Large intestine (tissue), 3 donors: ENCODE measurements at regions not wholly inside any gene's neighbourhood (a gene's known extent, or its start where the extent isn't known, plus 50 kb on each side); places are given as distances from the start of the nearest gene placed in this dataset.
A peak's percentile ranks its signal among the peaks of the same experiment; 100 is the strongest.

Experiments used
- DNase-seq, 2 donors: peaks; one replicate each; pipeline versions ENCODE4 v3.0.0 to v3.0.0-alpha.2; 2013
- H3K27ac ChIP-seq: one replicate; pipeline ENCODE4 v1.5.1; 2013; ENCODE audit warnings: low read length
- H3K27me3 ChIP-seq: 2 replicates; pipeline ENCODE4 v1.6.1; 2013; ENCODE audit warnings: low read length; ENCODE audit not compliant: control insufficient read depth, insufficient read depth
- H3K36me3 ChIP-seq: 2 replicates; pipeline ENCODE4 v1.6.1; 2013; ENCODE audit warnings: low read length; ENCODE audit not compliant: control insufficient read depth, insufficient read depth
- H3K4me1 ChIP-seq: one replicate; pipeline ENCODE4 v1.6.1; 2013; ENCODE audit warnings: low read length; ENCODE audit not compliant: control insufficient read depth, insufficient read depth
- H3K4me3 ChIP-seq: one replicate; pipeline ENCODE4 v1.5.1; 2013; ENCODE audit warnings: low read length
- H3K9me3 ChIP-seq: one replicate; pipeline ENCODE4 v1.6.1; 2013; ENCODE audit warnings: mild to moderate bottlenecking, low read depth, low read length, moderate library complexity; ENCODE audit not compliant: control insufficient read depth
- WGBS: methylation state at CpG from one replicate; pipeline ENCODE4 v1.1.5; 2013; ENCODE audit warnings: low lambda C conversion rate; ENCODE audit not compliant: insufficient coverage; 5-methylcytosine and 5-hydroxymethylcytosine counted together

GRCh38 chr15:37877851-37878741 lies 56.3 kb upstream of the TMCO5A start:
- H3K4me3 ChIP-seq, result no peak overlapping the region
- no peaks in the 10 kb centered on the region for H3K36me3 ChIP-seq
- H3K9me3 ChIP-seq, result no peaks in the 10 kb centered on the region
- no peaks in the 10 kb centered on the region for H3K4me1 ChIP-seq
- WGBS, result 92% methylated on average over 2 of the region's 7 CpGs
- DNase-seq, result no peak
- no peak overlapping the region for H3K27ac ChIP-seq
- peaks cover 19% of the 10 kb centered on the region for H3K27me3 ChIP-seq

GRCh38 chr15:37880009-37880834 lies 54.2 kb upstream of the TMCO5A start:
- H3K27me3 ChIP-seq, result peaks cover 21% of the 10 kb centered on the region
- DNase-seq, result peak in 1 of 2 donors; percentile 19
- no peaks in the 10 kb centered on the region for H3K36me3 ChIP-seq
- no peak overlapping the region for H3K27ac ChIP-seq
- H3K9me3 ChIP-seq, result no peaks in the 10 kb centered on the region
- no peaks in the 10 kb centered on the region for H3K4me1 ChIP-seq
- H3K4me3 ChIP-seq, result no peak overlapping the region
- 0% methylated on average over 2 of the region's 12 CpGs for WGBS

DNA sequence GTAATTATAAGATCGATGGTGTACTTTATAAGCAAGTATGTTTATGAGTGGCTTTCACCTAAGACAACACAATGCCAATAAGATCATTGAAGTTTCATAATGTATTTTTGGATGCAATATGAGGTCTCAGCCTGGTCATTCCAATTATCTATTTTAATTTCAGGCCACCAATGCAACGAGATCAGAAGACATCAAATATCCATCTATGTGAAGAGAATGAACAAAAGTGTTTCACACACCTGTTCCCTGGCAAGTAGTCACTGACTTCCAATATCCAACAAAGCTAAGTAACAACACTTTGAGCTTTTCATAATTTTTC lies 53.6 kb upstream of the TMCO5A start:
- H3K9me3 ChIP-seq, result no peaks in the 10 kb centered on the region
- no peak overlapping the region for H3K27ac ChIP-seq
- no peaks in the 10 kb centered on the region for H3K36me3 ChIP-seq
- H3K27me3 ChIP-seq, result peaks cover 22% of the 10 kb centered on the region
- no peak overlapping the region for H3K4me3 ChIP-seq
- 71% methylated on average over 1 of the region's 2 CpGs for WGBS
- DNase-seq, result no peak
- no peaks in the 10 kb centered on the region for H3K4me1 ChIP-seq

DNA sequence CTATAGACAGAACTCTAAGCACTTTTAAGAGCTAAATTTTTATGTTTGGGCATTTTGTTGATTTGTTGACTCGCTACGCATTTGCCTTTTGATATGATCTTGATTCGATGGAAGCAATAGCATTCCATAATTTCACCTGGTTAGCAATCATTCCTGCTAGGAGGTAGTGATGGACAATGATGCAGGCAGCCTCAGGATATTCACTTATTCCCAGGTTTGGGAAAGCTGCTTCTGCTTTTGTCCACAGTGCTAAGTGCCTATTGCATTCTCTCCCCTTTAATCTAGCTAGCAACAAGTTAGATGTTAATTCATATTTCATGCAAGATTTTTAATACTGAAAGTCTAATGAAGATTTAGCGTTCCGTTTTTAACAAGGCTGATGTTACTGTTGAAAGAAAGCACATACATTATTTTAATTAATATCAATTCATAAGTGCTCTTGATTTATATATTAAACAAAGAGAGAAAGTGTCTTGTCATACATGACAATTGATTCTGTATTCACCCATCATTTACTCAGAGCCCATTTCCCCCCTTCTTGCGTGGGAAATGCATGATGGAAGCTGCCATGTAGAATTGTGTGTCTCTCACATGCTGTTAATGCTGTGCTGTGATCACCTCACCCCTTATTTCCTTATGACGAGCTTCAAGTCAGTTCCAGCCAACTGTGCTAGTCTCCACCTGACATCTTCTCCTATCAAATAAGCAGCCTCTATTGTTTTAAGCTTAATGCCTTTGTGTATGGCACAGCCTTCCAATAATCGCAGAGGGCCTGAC lies 53.0 kb upstream of the TMCO5A start:
- Histone ChIP-seq H3K4me3 (no peak overlapping the region), H3K27ac (no peak overlapping the region), H3K9me3 (no peaks in the 10 kb centered on the region), H3K36me3 (no peaks in the 10 kb centered on the region), H3K4me1 (no peaks in the 10 kb centered on the region), H3K27me3 (peaks cover 19% of the 10 kb centered on the region)
- no peak for DNase-seq
- WGBS, result 83% methylated on average over 3 of the region's 8 CpGs

GRCh38 chr15:37882640-37883039 lies 51.8 kb upstream of the TMCO5A start:
- no peak overlapping the region for H3K4me3 ChIP-seq
- no peaks in the 10 kb centered on the region for H3K9me3 ChIP-seq
- WGBS, result no CpG with 5 or more reads among the region's 2 CpGs
- DNase-seq, result no peak
- H3K27me3 ChIP-seq, result peaks cover 19% of the 10 kb centered on the region
- no peaks in the 10 kb centered on the region for H3K36me3 ChIP-seq
- H3K4me1 ChIP-seq, result no peaks in the 10 kb centered on the region
- no peak overlapping the region for H3K27ac ChIP-seq
